ENCODE measurements at regions not wholly inside any gene's neighbourhood (a gene's known extent, or its start where the extent isn't known, plus 50 kb on each side); places are given as distances from the start of the nearest gene placed in this dataset.
A peak's percentile ranks its signal among the peaks of the same experiment; 100 is the strongest.

- no peak for TF ChIP-seq CTCF (IDR thresholded peaks at IDR 0.05; ENCODE audit: borderline replicate concordance, insufficient read depth, low read depth, low read length)
- no peak overlapping the region for H3K4me3 ChIP-seq (ENCODE audit: low read depth, low read length)
Observed at GRCh38 chr14:95796788-95797187, 79.8 kb upstream of the TUNAR start.

- no peak for TF ChIP-seq CTCF (IDR thresholded peaks at IDR 0.05; ENCODE audit: borderline replicate concordance, insufficient read depth, low read depth, low read length)
- H3K4me3 ChIP-seq (ENCODE audit: low read depth, low read length): no peak overlapping the region
Observed at GRCh38 chr14:95787941-95788340, 74.0 kb upstream of the TCL1A start.

GRCh38 chr14:95786566-95786965, 72.6 kb upstream of the TCL1A start:
- no peak overlapping the region for H3K4me3 ChIP-seq (ENCODE audit: low read depth, low read length)
- no peak for TF ChIP-seq CTCF (IDR thresholded peaks at IDR 0.05; ENCODE audit: borderline replicate concordance, insufficient read depth, low read depth, low read length)

- no peak for TF ChIP-seq CTCF (IDR thresholded peaks at IDR 0.05; ENCODE audit: borderline replicate concordance, insufficient read depth, low read depth, low read length)
- H3K4me3 ChIP-seq (ENCODE audit: low read depth, low read length): no peak overlapping the region
Observed at GRCh38 chr14:95784137-95784536, 70.2 kb upstream of the TCL1A start.

- no peak for TF ChIP-seq CTCF (IDR thresholded peaks at IDR 0.05; ENCODE audit: borderline replicate concordance, insufficient read depth, low read depth, low read length)
- H3K4me3 ChIP-seq (ENCODE audit: low read depth, low read length): no peak overlapping the region
Observed at GRCh38 chr14:95776798-95777534, 63.0 kb upstream of the TCL1A start.

GRCh38 chr14:95774265-95775160, 60.6 kb upstream of the TCL1A start:
- TF ChIP-seq CTCF (IDR thresholded peaks at IDR 0.05; ENCODE audit: borderline replicate concordance, insufficient read depth, low read depth, low read length): peak; percentile 91
- H3K4me3 ChIP-seq (ENCODE audit: low read depth, low read length): no peak overlapping the region

All from GM12875 (cell line).